KMS-11 (cell line): ENCODE measurements at regions not wholly inside any gene's neighbourhood (a gene's known extent, or its start where the extent isn't known, plus 50 kb on each side); places are given as distances from the start of the nearest gene placed in this dataset.

Experiments
- H2AFZ ChIP-seq: fragments of 200-600 bp; sonication (generic); 2 replicates; pipeline ENCODE4 v1.6.1; 2016; ENCODE audit warnings: antibody characterized with exemption, mixed run types, low read depth
- H3K27ac ChIP-seq: fragments of 200-600 bp; sonication (generic); 2 replicates; pipeline ENCODE4 v1.6.1; 2016; ENCODE audit warnings: mild to moderate bottlenecking, mixed run types
- H3K27me3 ChIP-seq: fragments of 200-600 bp; sonication (generic); 2 replicates; pipeline ENCODE4 v1.6.1; 2017; ENCODE audit warnings: mild to moderate bottlenecking, low read depth, mixed run types, moderate library complexity; ENCODE audit not compliant: insufficient read depth
- H3K36me3 ChIP-seq: fragments of 200-600 bp; sonication (generic); 2 replicates; pipeline ENCODE4 v1.6.1; 2017; ENCODE audit warnings: mild to moderate bottlenecking, mixed run types; ENCODE audit not compliant: insufficient read depth
- H3K4me1 ChIP-seq: fragments of 200-600 bp; sonication (generic); 2 replicates; pipeline ENCODE4 v1.6.1; 2016; ENCODE audit warnings: mild to moderate bottlenecking, low read depth, mixed run types; ENCODE audit not compliant: poor library complexity, severe bottlenecking
- H3K4me2 ChIP-seq: fragments of 200-600 bp; sonication (generic); 2 replicates; pipeline ENCODE4 v1.7.0; 2016; ENCODE audit warnings: mild to moderate bottlenecking, mixed run types
- H3K4me3 ChIP-seq: fragments of 200-600 bp; sonication (generic); IDR thresholded peaks from 2 replicates; pipeline ENCODE4 v1.6.1; 2017; ENCODE audit warnings: low read depth, low read length, mixed read lengths; ENCODE audit not compliant: insufficient read depth
- H3K79me2 ChIP-seq: fragments of 200-600 bp; sonication (generic); 2 replicates; pipeline ENCODE4 v1.6.1; 2016; ENCODE audit warnings: low read depth, mixed run types; ENCODE audit not compliant: insufficient read depth
- H3K9ac ChIP-seq: fragments of 200-600 bp; sonication (generic); 2 replicates; pipeline ENCODE4 v1.6.1; 2016; ENCODE audit warnings: mild to moderate bottlenecking, mixed run types
- H4K20me1 ChIP-seq: fragments of 200-600 bp; sonication (generic); 2 replicates; pipeline ENCODE4 v1.6.1; 2016; ENCODE audit warnings: mild to moderate bottlenecking, mixed run types; ENCODE audit not compliant: insufficient read depth
- CTCF ChIP-seq: fragments of 200-600 bp; sonication (generic); conservative IDR thresholded peaks from 2 replicates; pipeline ENCODE4 v1.6.1; 2017; ENCODE audit warnings: low read depth, mild to moderate bottlenecking, antibody characterized with exemption, low read length, moderate library complexity, mixed read lengths

DNA sequence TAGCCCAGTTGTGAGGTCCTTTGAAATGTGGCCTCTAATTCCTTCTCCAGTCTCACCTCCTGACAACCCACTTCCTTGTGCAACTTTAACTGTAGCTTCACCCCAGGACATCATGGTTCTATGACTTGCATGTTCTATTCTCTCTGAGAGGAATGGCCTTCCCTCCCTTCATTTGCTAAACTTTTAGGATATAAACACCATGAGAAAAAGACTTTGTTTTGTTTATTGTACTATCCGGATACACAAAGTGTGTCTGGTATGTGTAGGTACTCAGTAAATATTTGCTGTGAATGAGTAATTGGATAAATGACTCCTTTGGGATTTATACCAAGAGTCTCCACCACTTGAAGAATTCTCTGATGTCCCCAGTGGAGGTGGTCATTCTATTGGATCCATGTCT is 547.6 kb downstream of the INSC start:
- no peaks in the 10 kb centered on the region for H3K36me3 ChIP-seq
- no peaks in the 10 kb centered on the region for H4K20me1 ChIP-seq
- no peak overlapping the region for H3K9ac ChIP-seq
- H3K27me3 ChIP-seq: no peaks in the 10 kb centered on the region
- no peak overlapping the region for H2AFZ ChIP-seq
- no peak overlapping the region for H3K4me2 ChIP-seq
- H3K4me3 ChIP-seq: no peak overlapping the region
- H3K79me2 ChIP-seq: no peaks in the 10 kb centered on the region
- no peak overlapping the region for H3K27ac ChIP-seq
- no peak for TF ChIP-seq CTCF
- H3K4me1 ChIP-seq: no peaks in the 10 kb centered on the region

DNA sequence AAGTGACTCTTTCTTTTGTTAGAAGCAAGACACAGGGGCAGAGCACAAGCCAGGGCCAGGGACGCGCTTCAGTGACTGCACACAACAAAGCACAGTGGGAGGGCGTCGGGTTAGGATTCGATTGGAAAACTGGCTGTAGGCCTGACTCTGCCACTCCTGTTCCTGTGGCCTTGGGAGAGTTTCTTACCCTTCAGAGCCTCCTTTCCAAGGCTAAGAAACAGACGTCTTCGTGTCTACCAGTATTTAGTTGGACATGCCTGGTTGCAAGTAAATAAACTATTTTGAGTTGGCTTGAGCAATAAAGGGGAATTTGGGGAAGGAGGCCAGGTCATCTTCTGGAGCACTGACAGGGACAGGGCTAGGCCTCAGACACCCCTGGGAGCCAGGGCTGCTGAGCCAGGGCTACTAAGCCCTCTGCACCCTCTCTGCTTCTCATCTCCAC is 549.1 kb downstream of the INSC start:
- Histone ChIP-seq H3K79me2 (no peaks in the 10 kb centered on the region), H3K36me3 (no peaks in the 10 kb centered on the region), H4K20me1 (no peaks in the 10 kb centered on the region), H3K4me1 (no peaks in the 10 kb centered on the region), H3K9ac (no peak overlapping the region), H3K4me3 (no peak overlapping the region), H2AFZ (no peak overlapping the region), H3K27me3 (no peaks in the 10 kb centered on the region), H3K4me2 (no peak overlapping the region), H3K27ac (no peak overlapping the region)
- no peak for TF ChIP-seq CTCF

DNA sequence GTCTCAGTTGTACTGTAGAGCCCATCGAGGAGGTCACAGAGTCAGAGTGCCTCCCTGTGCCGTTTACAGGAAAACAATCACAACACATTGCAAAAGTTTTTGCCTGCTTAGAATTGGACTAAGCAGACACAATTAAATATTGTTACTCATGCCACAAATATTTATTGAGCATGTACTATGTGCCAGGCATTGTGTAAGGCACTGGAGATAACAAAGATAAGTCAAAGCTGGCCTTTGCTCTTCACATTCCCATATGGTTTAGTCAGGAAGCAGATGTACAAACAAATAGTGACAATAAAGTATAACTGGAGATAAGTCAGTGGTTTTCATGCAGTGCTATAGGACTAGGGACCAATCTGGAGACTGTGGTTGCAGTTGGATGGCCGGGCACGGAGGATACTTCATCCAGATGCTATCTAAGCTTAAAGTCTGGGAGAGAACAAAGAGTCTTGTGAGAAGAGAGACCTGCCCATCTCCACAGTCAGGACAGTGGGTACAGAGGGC is 550.7 kb downstream of the INSC start:
- H3K4me2 ChIP-seq: no peak overlapping the region
- H3K27me3 ChIP-seq: no peaks in the 10 kb centered on the region
- no peak overlapping the region for H2AFZ ChIP-seq
- H3K79me2 ChIP-seq: no peaks in the 10 kb centered on the region
- no peaks in the 10 kb centered on the region for H4K20me1 ChIP-seq
- no peak overlapping the region for H3K4me3 ChIP-seq
- no peaks in the 10 kb centered on the region for H3K36me3 ChIP-seq
- no peaks in the 10 kb centered on the region for H3K4me1 ChIP-seq
- no peak for TF ChIP-seq CTCF
- no peak overlapping the region for H3K9ac ChIP-seq
- no peak overlapping the region for H3K27ac ChIP-seq

DNA sequence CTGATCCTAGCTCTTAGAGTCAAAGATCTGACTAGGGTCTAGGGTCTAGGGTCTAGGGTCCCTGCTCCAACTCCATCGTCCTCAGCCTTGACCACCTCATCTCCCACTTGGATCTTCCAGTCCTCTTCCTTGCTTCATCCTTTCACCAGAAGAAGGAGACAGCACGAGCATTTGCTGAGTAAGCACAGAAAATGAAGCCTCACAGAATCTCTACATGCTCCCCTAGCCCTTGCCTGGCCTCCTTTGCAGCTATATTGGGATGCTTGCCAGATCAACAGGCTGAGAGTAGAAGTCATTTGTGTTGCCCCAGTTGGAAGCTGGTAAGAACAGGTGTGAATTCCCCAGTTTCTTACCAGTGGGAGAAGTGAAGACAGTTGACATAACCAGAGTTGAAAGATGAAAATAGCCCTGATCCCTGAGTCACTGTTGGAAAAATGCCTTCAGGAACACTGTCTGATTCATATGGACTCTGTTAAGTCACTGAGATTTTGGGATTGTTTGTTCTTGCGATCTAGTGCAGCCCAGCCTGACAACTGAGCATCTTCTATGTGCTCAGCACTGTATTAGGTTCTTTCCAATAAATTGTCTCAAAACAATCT is 552.5 kb downstream of the INSC start:
- Histone ChIP-seq H4K20me1 (no peaks in the 10 kb centered on the region), H3K9ac (no peak overlapping the region), H3K36me3 (no peaks in the 10 kb centered on the region), H3K4me2 (no peak overlapping the region), H3K4me1 (no peaks in the 10 kb centered on the region), H3K27ac (no peak overlapping the region), H3K27me3 (no peaks in the 10 kb centered on the region), H2AFZ (no peak overlapping the region), H3K79me2 (no peaks in the 10 kb centered on the region), H3K4me3 (no peak overlapping the region)
- no peak for TF ChIP-seq CTCF
